Mucosa of stomach (tissue), 1 donor: ENCODE measurements at regions not wholly inside any gene's neighbourhood (a gene's known extent, or its start where the extent isn't known, plus 50 kb on each side); places are given as distances from the start of the nearest gene placed in this dataset.

ENCODE experiments used
- H3K27me3 ChIP-seq: one replicate; pipeline ENCODE4 v1.7.0; 2013; ENCODE audit warnings: mild to moderate bottlenecking, low read length; ENCODE audit not compliant: control insufficient read depth, insufficient read depth
- H3K36me3 ChIP-seq: one replicate; pipeline ENCODE4 v1.7.0; 2013; ENCODE audit warnings: low read length; ENCODE audit not compliant: control insufficient read depth, insufficient read depth
- H3K4me1 ChIP-seq: one replicate; pipeline ENCODE4 v1.7.0; 2013; ENCODE audit warnings: mild to moderate bottlenecking, low read length; ENCODE audit not compliant: control insufficient read depth, insufficient read depth
- H3K4me3 ChIP-seq: one replicate; pipeline ENCODE4 v1.7.0; 2013; ENCODE audit warnings: low read length
- H3K9ac ChIP-seq: one replicate; pipeline ENCODE4 v1.7.0; 2013; ENCODE audit warnings: mild to moderate bottlenecking, low read length, moderate library complexity
- H3K9me3 ChIP-seq: one replicate; pipeline ENCODE4 v1.7.0; 2013; ENCODE audit warnings: mild to moderate bottlenecking, low read length, moderate library complexity; ENCODE audit not compliant: control insufficient read depth
- donor health status: Pancreatic carcinoma.

DNA sequence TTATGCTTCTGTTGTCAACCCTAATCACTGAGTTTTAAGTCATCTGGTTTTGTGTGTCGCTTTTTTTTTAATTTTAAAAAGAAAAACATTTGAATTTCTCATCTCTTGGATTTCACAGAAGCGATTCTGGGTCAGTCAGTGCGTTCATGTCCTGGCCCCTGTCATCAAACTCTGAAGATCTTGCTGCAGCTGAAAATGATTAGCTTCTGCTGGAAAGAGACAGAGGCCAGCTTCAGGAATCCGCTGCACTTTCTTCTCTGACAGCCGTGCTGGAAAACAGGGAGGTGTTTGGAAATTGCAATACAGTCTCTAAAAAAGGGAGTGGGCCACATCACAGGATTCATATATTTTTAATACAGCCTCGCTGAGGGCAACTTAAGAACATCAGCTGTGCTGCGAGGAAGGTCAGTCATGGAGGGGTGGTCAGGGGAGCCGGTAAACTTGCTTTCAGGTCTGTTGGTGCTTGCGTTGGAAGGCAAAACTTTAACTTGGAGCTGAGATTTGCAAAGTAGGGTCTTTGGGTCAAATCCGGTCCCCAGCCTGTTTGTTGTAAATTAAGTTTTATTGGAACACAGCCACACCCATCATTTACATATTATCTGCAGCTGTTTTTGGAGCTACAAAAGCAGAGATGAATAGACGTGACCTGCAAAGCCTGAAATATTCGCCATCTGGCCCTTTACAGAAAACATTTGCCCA lies 190.8 kb downstream of the AACS start:
- no peak overlapping the region for H3K9ac ChIP-seq
- no peaks in the 10 kb centered on the region for H3K4me1 ChIP-seq
- no peaks in the 10 kb centered on the region for H3K9me3 ChIP-seq
- no peaks in the 10 kb centered on the region for H3K27me3 ChIP-seq
- no peak overlapping the region for H3K4me3 ChIP-seq
- no peaks in the 10 kb centered on the region for H3K36me3 ChIP-seq

DNA sequence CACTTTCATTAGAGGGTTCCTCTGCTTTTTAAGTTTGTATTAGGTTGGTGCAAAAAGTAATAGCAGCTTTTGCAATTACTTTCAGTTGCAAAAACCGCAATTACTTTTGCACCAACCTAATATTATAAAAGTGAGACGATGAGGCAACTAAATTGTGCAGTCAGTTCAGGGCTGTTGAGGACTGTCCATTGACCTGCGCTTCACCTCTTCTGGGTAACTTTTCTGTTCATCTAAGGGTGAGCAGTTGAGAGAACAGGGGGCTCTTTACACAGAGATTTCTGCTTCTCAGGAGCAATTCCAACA lies 191.3 kb downstream of the AACS start:
- H3K9me3 ChIP-seq = no peaks in the 10 kb centered on the region
- no peaks in the 10 kb centered on the region for H3K36me3 ChIP-seq
- H3K9ac ChIP-seq = no peak overlapping the region
- no peaks in the 10 kb centered on the region for H3K27me3 ChIP-seq
- H3K4me3 ChIP-seq = no peak overlapping the region
- H3K4me1 ChIP-seq = no peaks in the 10 kb centered on the region

DNA sequence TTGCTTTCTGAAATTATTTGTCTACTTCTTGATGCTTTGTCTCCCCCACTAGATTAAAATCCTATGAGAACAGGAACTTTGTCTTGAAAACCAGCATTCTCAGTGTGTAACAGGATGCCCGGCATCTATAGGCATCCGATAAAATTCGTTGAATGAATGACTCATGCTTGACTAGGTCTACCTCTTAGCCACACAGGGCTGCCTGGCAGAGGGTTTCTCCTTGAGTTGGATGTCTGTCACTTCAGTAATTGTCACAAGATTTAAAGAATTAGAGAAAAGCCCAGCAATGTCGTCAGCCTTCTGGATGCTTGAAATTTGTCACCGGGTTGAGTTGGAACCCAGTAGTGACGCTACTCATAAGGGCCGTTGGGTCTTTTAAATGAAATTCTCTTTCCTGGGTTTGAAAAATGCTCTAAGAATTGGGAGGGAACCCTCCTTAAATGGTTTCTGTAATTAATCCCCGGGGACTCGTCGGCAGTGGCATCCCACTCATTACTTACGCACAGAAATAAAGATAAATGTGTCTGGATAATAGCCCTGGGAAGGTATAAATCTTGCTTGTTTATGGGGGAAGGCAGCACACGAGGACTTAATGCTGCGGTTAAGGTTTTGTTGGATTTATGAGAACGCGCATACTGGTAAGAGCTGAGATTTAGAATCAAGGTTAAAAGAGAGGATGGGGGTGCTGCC lies 194.1 kb downstream of the AACS start:
- H3K9ac ChIP-seq = no peak overlapping the region
- no peak overlapping the region for H3K4me3 ChIP-seq
- H3K27me3 ChIP-seq = no peaks in the 10 kb centered on the region
- no peaks in the 10 kb centered on the region for H3K36me3 ChIP-seq
- H3K4me1 ChIP-seq = no peaks in the 10 kb centered on the region
- no peaks in the 10 kb centered on the region for H3K9me3 ChIP-seq

DNA sequence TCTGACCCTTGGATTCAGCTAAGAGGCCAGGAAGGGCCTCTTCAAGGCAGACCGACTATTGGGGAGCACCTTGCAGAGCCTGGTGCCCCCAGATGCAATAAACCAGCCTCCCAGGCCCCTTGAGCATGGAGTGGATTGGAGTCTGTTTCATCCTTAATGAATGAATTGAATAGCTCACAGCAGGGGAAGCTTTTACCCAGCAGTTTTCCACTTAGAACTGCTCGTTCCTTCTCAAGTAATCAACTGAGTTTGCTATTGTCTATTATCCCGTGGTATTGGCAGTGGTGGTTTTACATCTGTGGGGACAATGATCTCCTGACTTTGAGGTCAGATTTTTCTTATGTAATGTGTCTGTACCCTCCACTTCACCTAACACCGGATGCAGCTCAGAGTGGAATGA lies 197.6 kb downstream of the AACS start:
- no peaks in the 10 kb centered on the region for H3K9me3 ChIP-seq
- no peak overlapping the region for H3K4me3 ChIP-seq
- no peaks in the 10 kb centered on the region for H3K27me3 ChIP-seq
- no peaks in the 10 kb centered on the region for H3K36me3 ChIP-seq
- H3K9ac ChIP-seq = no peak overlapping the region
- H3K4me1 ChIP-seq = no peaks in the 10 kb centered on the region

DNA sequence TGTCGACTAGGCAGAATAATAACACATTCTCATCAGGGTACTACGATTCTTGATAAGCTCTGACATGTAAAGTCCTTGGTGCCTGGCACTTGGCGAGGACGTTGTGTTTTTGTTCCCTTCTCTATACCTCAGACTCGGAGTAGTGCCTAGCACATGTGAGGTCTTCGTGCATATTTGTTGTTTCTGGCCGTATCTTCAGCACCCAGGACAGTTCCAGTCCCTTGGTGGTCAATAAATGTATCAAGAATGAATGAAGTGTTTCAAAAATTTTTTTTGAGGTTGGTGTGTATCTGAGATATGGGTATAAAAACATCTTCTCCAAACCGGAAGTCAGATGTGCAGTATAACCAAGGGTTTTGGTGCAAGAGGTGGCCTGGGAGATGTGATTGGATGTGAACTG lies 198.2 kb downstream of the AACS start:
- Histone ChIP-seq H3K4me1 (no peaks in the 10 kb centered on the region), H3K36me3 (no peaks in the 10 kb centered on the region), H3K9ac (no peak overlapping the region), H3K27me3 (no peaks in the 10 kb centered on the region), H3K9me3 (no peaks in the 10 kb centered on the region), H3K4me3 (no peak overlapping the region)

DNA sequence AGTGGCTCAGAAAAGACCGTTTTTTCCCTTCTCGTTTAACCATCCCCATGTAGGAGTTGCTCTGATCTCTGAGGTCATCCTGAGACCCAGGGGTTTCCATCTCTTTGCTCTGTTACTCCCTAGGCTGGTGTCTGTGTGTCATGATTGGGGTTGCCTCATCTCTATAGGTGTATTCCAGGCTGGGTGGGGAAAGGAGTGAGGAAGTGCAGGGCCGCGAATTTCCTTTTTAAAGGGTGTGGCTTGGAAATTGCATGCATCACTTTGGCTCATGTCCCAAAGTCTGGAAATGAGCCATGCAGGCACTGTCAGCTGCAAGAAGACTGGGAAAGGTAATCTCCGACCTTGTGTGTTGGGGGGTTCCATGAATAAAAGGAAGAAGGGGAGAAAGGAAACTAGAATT lies 201.9 kb downstream of the AACS start:
- Histone ChIP-seq H3K27me3 (no peaks in the 10 kb centered on the region), H3K9ac (no peak overlapping the region), H3K4me3 (no peak overlapping the region), H3K9me3 (no peaks in the 10 kb centered on the region), H3K4me1 (no peaks in the 10 kb centered on the region), H3K36me3 (no peaks in the 10 kb centered on the region)

DNA sequence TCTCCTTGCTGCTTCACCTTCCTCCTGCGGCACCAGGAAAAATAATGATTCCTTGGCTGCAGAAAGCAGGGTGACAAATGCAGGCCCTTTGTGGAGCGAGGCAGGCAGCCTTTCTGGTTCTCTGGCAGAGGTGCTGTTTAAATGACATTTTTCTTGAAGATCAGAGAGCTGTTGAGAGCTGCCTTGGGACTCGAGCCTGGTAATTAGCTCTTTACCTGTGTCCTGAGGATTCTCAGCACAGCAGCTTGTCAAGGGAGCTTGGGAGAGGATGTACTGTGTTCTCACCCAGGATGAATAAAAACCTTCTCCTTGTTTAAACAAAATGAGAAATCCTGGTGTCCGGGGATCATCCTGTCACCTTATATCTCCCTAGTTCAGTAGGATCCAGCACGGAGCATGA lies 204.0 kb downstream of the AACS start:
- Histone ChIP-seq H3K4me1 (no peaks in the 10 kb centered on the region), H3K4me3 (no peak overlapping the region), H3K9ac (no peak overlapping the region), H3K36me3 (no peaks in the 10 kb centered on the region), H3K9me3 (no peaks in the 10 kb centered on the region), H3K27me3 (no peaks in the 10 kb centered on the region)

DNA sequence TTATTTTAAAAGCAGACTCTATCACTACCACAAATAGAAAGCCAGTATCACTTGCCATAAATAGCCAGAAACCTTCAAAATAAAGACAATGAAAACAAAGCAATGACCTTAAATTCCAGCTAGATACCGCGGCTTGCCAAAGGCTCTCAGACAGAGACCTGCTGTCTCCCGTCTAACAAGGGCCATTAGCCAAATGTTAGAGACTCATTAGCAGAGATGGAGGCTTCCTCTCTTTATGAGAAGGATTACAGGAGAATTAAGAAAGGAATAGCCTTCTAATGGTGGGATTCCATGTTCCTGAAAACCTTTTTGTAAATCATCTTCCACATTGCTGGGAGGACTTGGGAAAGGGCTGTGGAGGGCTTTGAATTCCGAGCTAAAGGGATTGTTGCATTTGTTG lies 206.7 kb downstream of the AACS start:
- Histone ChIP-seq H3K27me3 (peaks cover 4% of the 10 kb centered on the region), H3K4me1 (no peaks in the 10 kb centered on the region), H3K36me3 (no peaks in the 10 kb centered on the region), H3K4me3 (no peak overlapping the region), H3K9ac (no peak overlapping the region), H3K9me3 (no peaks in the 10 kb centered on the region)

DNA sequence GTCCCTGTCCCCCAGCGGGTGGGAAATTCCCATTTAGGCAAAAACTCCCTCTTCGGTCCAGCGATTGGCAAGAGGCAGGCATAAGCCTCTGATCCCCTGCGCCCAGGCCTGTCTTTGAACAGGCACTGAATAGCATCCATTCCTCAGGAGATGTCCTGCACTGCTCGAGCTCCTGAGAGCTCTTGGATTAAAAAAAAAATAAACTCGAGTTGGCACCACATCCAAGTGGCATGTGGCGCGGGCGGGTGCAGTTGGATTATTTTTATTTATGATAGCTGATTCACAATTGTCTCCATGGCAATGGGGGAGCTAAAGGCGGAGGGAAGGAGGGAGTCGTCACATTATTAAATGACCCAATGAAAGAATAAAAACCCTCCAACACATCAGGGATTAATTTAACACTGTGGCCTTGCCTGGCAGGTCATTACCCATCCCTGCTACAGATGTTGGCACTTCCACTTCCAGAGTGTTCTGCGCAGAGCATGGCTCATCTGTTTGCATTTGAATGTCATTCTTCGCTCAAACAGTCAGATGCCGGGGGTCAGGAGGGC lies 207.2 kb downstream of the AACS start:
- H3K36me3 ChIP-seq = no peaks in the 10 kb centered on the region
- H3K9me3 ChIP-seq = no peaks in the 10 kb centered on the region
- H3K9ac ChIP-seq = no peak overlapping the region
- H3K4me3 ChIP-seq = no peak overlapping the region
- H3K27me3 ChIP-seq = peaks cover 4% of the 10 kb centered on the region
- H3K4me1 ChIP-seq = no peaks in the 10 kb centered on the region

DNA sequence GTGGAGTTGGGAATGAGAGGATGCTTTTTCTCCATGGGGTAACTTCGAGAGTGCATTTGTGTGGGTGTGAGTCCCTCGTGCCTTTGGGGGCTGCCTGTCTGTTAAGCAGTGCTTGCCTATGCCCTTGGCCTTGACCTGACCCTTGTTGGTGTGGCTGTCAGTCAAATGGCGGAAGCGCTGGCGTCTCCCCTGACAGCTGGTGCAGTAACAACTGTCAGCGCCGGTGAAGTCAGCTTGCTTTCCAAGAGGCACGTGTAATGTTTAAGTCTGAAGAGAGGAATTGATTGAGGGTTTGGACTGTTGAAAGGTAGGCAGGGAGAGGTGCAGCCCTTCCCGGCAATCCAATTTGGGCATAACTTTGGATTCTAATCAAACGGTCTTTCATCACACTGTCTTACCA lies 211.3 kb downstream of the AACS start:
- Histone ChIP-seq H3K4me3 (no peak overlapping the region), H3K9ac (no peak overlapping the region), H3K27me3 (peaks cover 4% of the 10 kb centered on the region), H3K4me1 (no peaks in the 10 kb centered on the region), H3K9me3 (no peaks in the 10 kb centered on the region), H3K36me3 (no peaks in the 10 kb centered on the region)

DNA sequence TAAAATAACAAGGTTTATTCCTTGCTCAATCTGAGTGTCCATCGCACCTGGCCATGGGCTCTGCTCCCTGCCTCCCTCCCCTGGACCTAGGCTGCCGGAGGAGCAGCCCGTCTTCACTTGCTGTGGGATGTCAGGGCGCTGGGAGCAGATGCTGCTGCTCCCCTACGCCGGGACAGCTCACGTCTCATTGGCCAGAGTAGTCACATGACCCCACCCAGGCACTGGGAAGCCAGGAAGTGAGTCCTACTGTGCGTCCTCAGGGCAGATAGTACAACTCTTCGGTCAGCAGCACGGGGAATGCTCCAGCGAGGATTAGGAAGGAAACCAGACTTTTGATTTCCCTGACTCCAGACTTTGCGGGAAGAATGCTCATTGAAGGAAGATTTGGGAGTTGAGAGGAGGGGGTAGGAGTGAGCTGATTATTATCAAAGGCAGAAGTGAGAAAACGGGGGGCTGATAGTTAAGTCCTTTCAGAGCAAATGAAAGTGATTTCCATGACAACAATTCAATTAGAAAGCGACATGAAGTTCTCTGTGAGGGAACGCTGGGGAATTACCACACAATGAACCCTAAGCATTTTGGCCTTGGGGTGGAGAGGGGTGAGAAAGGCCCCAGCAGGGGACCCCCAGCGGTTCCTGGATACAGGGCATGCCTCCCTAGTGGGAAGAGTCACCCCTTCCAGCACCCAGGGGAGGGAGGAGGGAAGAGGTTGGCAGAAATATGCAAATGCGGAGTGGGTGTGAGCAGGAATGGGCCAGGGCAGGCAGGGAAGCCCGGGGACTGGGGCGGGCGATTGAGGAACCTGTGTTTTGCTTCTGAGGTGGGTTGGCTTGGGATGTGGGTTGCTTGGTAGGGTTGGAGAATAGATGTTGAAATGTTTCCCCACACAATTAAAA lies 215.5 kb downstream of the AACS start:
- no peak overlapping the region for H3K4me3 ChIP-seq
- peaks cover 4% of the 10 kb centered on the region for H3K27me3 ChIP-seq

DNA sequence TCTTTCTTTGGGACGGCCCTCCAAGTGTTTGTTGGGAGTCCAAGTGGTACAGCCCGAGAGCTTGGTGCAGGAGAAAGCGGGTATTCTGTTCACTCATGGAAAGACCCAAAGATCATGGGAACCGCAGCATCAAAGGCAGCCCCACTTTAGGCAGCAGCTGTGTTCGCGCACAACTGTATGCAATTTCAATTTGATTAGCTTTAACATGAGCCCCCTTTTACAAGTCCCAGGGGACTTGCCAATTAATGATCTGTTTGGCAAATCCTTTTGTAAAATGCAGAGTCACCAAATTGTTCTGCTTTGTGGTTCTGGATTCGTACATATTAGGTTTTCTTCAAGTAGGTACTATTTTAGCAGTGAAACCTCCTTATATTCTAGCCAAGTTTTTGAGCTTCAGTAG lies 217.7 kb downstream of the AACS start:
- no peaks in the 10 kb centered on the region for H3K36me3 ChIP-seq
- no peak overlapping the region for H3K9ac ChIP-seq
- no peak overlapping the region for H3K4me3 ChIP-seq
- H3K4me1 ChIP-seq = no peaks in the 10 kb centered on the region
- no peaks in the 10 kb centered on the region for H3K27me3 ChIP-seq
- H3K9me3 ChIP-seq = no peaks in the 10 kb centered on the region

More for the DNA sequence above, 215.5 kb downstream of the AACS start:
- Histone ChIP-seq H3K9ac (no peak overlapping the region), H3K4me1 (no peaks in the 10 kb centered on the region), H3K9me3 (no peaks in the 10 kb centered on the region), H3K36me3 (no peaks in the 10 kb centered on the region)
